Transverse colon (tissue), 4 donors: ENCODE measurements at regions not wholly inside any gene's neighbourhood (a gene's known extent, or its start where the extent isn't known, plus 50 kb on each side); places are given as distances from the start of the nearest gene placed in this dataset.

Source experiments
- CTCF ChIP-seq, 5 experiments: fragments of 200-600 bp in 3 of 5; fragments of 450-650 bp in 2 of 5; sonication (generic) in 3 of 5; IDR thresholded peaks; 1 replicate in 2 of 5; 2 replicates in 3 of 5; pipeline ENCODE4 v1.5.1; 2016 to 2017; ENCODE audit warnings: antibody characterized with exemption in 5 of 5, inconsistent platforms in 3 of 5, mild to moderate bottlenecking in 2 of 5, moderate library complexity in 1 of 5
- EP300 ChIP-seq: sonication (generic); formaldehyde crosslinking; IDR thresholded peaks from one replicate; pipeline ENCODE4 v1.6.1; 2017; ENCODE audit warnings: antibody characterized with exemption, low read depth
- POLR2A ChIP-seq: fragments of 450-650 bp; IDR thresholded peaks from one replicate; pipeline ENCODE4 v1.6.1; 2016; ENCODE audit warnings: antibody characterized with exemption, mild to moderate bottlenecking, moderate library complexity
- POLR2AphosphoS5 ChIP-seq, 3 donors: sonication (generic); formaldehyde crosslinking; IDR thresholded peaks; one replicate each; pipeline ENCODE4 v1.6.1; 2016; ENCODE audit warnings: antibody characterized with exemption in 3 of 3

GRCh38 chr14:87343652-87344051, 649.3 kb downstream of the GALC start:
- TF ChIP-seq POLR2A (no peak), CTCF (IDR thresholded peaks at IDR 0.05) (no peak), EP300 (no peak), POLR2AphosphoS5 (IDR thresholded peaks at IDR 0.05) (no peak)
